GM12874 (cell line): ENCODE measurements at regions not wholly inside any gene's neighbourhood (a gene's known extent, or its start where the extent isn't known, plus 50 kb on each side); places are given as distances from the start of the nearest gene placed in this dataset.

ENCODE experiments used
- CTCF ChIP-seq: IDR thresholded peaks from 2 replicates; pipeline ENCODE4 v1.5.1; 2011; ENCODE audit warnings: low read depth, mild to moderate bottlenecking, control low read depth, low read length, moderate library complexity; ENCODE audit not compliant: insufficient read depth

GRCh38 chr13:99436686-99437416 lies 64.4 kb upstream of the TM9SF2 start:
- TF ChIP-seq CTCF = peak; percentile 99

- TF ChIP-seq CTCF = no peak
Observed at GRCh38 chr13:99439048-99439447, 62.2 kb upstream of the TM9SF2 start.

- no peak for TF ChIP-seq CTCF
Observed at GRCh38 chr13:99439850-99440604, 61.2 kb upstream of the TM9SF2 start.

GRCh38 chr13:99442273-99442895 lies 58.9 kb upstream of the TM9SF2 start:
- peak; percentile 78 for TF ChIP-seq CTCF

- no peak for TF ChIP-seq CTCF
Observed at GRCh38 chr13:99446242-99446641, 55.0 kb upstream of the TM9SF2 start.

- no peak for TF ChIP-seq CTCF
Observed at GRCh38 chr13:99448546-99448945, 52.7 kb upstream of the TM9SF2 start.

GRCh38 chr13:99450416-99450815 lies 50.9 kb upstream of the TM9SF2 start:
- TF ChIP-seq CTCF = no peak
